Hepatic stellate cell (primary cell): ENCODE measurements at regions not wholly inside any gene's neighbourhood (a gene's known extent, or its start where the extent isn't known, plus 50 kb on each side); places are given as distances from the start of the nearest gene placed in this dataset.
"Not testable (repeated sequence)": the region's sequence is repeated elsewhere in the genome, so short reads cannot be mapped to it uniquely, and the experiment has no call there.

ENCODE experiments used
- DNase-seq: peaks from one replicate; pipeline ENCODE4 v3.0.0; 2011; ENCODE audit warnings: low spot score

DNA sequence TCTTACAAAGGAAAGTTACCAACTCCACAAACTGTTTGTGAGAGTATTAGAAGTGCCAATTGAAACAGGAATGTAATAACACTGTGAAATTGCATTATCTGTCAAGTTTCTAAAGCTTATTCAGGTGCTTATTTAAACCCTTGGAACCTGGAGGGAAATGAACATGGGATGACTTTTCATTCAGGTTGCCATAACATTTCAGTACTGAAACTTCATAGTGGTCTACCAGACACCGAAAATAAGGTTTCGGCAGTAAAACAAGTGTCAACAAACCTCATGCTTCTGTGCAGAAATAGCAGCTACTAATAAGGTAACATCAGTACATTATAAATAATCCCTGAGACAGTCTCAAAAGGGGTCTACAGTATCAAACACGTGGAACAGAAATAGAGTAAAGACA lies 890.7 kb upstream of the INTU start:
- DNase-seq: no peak

DNA sequence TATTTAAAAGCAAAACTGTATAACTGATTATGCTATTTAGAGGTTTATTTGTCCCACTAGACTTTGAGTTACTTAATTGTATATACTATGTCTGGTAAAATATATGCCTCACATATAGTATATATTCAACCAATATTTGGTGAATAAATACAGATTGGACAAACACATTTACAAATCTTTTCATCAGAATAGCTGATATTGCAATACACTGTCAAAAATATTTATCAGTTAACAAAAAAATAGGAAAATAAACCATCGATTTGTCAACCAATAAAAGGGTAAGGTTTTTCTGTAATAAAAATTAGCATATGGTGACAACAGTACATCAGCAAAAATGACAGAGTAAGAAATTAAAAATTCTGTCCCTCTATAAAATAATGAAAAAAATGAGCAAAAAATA lies 889.9 kb upstream of the INTU start:
- DNase-seq: no peak

DNA sequence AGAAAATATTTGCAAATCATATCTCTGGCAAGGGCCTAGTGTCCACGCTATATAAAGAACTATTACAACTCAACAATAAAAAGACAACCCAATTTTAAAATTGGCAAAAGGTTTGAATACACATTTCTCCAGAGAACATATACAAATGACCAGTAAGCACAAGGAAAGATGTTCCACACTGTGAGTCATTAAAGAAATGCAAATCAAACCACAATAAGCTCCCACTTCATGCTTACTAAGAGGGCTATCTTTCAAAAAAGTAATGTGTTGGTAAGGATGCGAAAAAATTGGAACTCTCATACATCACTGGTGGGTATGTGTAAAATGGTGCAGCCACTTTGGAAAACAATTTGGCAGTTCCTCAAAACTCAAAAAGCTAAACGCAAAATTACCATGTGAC lies 884.0 kb upstream of the INTU start:
- no peak for DNase-seq

- no peak for DNase-seq
Measured at GRCh38 chr4:126750723-126751122, 882.0 kb upstream of the INTU start.

GRCh38 chr4:126752126-126752525 lies 880.6 kb upstream of the INTU start:
- no peak for DNase-seq

DNA sequence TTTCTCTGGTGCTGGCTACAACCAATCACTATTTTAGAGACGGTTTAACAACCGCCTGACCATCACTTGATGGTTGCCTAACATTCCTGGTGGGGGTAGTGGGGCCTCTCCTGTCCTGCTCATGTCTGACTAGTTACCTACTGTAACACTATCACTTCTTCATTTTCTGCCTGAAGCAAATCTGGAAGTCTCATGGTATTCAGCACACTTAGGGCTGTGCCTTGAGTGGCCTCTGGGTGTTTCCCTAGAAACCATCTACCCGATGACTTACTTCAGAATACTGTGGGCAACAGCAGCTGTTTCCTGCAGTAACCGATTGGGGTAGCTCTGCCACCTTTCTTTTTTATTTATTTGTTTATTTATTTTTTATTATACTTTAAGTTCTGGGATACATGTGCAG lies 880.1 kb upstream of the INTU start:
- DNase-seq: no peak

DNA sequence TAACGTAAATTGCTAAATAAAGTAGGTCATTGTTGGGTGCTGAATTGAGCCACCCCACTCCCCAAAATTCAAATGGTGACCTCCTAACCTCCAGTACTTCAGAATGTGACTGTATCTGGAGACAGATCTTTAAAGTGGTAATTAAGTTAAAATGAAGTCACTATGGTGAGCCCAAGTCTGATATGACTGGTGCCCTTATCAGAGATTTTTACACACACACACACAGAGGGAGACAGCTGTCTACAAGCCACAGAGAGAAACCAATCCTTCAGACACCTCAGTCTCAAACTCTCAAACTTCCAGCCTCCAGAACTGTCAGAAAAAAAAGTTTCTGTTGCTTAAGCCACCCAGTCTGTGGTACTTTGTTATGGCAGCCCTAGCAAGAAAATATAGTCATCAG lies 879.2 kb upstream of the INTU start:
- no peak for DNase-seq

- DNase-seq: no peak
Measured at GRCh38 chr4:126755506-126755905, 877.3 kb upstream of the INTU start.

DNA sequence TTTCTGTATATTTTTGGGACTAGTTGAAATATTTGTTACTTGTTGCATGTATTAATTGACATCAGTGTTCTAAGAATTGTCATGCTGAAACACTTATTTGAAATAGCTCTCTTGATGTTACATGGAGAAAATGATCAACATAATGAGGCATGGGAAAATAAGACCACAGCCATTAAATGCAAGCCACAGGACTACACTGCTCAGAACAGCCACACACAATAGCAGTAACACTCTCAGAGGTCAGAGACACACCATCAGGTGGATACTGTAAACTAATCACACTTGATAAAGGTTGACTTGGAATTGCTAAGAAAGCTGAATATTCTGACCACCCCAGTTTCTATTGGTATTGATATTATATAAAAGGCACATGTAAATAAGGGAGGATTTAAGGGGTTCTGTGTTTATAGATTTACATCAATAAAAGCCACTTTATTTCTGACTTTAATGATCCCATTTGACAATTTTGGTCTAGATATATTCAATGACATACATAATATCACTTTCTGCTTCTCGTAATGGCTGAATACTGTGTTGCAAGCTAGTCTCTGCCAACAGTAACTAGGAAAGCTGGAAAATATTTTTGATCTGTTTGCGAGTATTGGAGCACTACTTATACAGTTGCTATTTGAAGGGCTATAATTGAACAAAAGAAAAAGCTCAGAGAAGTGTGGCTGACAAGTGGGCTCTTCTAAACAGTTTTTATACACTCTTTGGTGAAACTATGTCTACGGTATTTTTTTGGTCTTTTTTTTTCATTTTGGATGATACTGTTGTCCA lies 876.5 kb upstream of the INTU start:
- no peak for DNase-seq

- no peak for DNase-seq
Measured at GRCh38 chr4:126757219-126757618, 875.5 kb upstream of the INTU start.

GRCh38 chr4:126758493-126758892 lies 874.3 kb upstream of the INTU start:
- DNase-seq: no peak

DNA sequence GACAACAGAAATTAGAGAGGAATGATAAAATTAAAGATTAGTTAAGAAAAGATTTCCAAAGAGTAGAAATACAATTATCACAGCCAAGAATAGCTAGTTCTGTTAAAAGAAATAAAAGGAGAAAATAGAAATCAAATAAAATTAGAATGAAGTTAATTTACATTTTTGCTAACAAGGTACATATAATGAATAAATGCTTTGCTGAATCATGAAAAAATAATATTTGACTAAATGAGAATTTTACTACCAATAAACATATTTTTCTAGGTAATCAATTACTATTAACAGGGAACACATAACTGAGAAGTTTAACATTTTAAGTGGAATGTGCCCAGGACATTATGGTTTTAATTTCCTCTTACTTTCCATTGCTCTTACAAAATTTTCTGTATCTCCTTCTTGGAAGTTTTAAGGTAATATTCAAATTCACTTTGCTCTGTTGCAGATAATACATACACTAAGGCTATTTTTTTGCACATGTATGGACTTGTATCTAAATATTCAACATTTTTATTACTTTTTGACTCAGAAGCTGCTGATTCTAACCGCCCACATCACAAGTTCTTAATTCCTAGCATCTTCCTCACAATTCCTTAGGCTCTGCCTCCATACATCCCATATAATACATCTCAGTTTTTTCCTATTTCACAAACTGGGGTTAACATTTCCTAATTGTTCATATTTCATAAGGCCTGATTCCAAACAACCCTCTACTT lies 870.7 kb upstream of the INTU start:
- no peak for DNase-seq

GRCh38 chr4:126762663-126763247 lies 870.0 kb upstream of the INTU start:
- DNase-seq: no peak

DNA sequence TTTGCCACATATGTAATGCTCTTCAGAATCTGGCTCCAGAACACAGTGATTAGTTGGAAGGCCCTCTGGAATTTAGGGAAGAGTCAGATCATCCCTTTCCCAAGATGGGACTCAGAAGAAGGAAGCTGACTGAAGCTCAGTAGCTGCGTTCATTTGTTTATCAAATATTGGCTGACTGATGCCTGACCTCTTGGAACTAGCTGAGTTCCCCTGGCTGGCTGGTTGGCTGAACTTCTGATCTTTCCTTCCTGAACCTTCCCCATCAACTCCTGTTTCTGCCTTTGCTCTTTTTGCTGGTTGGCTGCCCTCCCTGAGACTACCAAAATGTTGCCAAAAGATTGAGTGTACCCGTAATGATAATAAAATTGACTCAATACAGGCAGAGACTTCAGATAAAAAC lies 866.5 kb upstream of the INTU start:
- DNase-seq: no peak

GRCh38 chr4:126768338-126768737 lies 864.4 kb upstream of the INTU start:
- no peak for DNase-seq

DNA sequence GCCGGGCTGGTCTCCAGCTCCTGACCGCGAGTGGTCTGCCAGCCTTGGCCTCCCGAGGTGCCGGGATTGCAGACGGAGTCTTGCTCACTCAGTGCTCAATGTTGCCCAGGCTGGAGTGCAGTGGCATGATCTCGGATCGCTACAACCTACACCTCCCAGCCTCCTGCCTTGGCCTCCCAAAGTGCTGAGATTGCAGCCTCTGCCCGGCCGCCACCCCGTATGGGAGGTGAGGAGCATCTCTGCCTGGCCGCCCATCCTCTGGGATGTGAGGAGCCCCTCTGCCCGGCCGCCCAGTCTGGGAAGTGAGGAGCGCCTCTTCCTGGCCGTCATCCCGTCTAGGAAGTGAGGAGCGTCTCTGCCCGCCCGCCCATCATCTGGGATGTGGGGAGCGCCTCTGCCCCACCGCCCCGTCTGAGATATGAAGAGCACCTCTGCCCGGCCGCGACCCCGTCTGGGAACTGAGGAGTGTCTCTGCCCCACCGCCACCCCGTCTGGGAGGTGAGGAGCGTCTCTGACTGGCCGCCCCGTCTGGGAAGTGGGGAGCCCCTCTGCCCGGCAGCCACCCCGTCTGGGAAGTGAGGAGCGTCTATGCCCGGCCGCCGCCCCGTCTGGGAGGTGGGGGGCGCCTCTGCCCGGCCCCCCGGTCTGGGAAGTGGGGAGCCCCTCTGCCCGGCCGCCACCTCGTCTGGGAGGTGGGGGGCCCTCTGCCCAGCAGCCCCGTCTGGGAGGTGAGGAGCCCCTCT lies 861.8 kb upstream of the INTU start:
- not testable (repeated sequence) for DNase-seq

DNA sequence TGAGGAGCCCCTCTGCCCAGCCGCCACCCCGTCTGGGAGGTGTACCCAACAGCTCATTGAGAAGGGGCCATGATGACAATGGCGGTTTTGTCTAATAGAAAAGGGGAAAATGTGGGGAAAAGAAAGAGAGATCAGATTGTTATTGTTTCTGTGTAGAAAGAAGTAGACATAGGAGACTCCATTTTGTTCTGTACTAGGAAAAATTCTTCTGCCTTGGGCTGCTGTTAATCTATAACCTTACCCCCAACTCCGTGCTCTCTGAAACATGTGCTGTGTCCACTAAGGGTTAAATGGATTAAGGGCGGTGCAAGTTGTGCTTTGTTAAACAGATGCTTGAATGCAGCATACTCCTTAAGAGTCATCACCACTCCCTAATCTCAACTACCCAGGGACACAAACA lies 861.1 kb upstream of the INTU start:
- DNase-seq: not testable (repeated sequence)

GRCh38 chr4:126772662-126773061 lies 860.1 kb upstream of the INTU start:
- no peak for DNase-seq

- DNase-seq: no peak
Measured at GRCh38 chr4:126775485-126776106, 857.2 kb upstream of the INTU start.

- no peak for DNase-seq
Measured at GRCh38 chr4:126776361-126776760, 856.4 kb upstream of the INTU start.

DNA sequence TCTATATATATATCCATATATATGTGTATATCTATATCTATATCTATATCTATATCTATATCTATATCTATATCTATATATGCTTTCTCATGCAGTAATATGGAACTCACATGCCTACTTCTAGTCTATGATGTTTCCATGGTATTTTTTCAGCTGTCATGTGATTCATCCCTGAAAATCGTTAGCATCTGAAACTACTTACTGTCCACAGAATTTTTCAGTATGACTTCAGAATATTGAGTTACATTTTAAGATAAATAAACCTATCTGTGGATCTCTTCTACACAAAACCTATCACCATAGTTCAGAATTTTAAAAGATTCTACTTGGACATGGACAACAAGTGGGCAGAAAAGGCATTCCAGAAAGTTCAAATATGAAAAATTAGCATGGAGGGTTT lies 855.1 kb upstream of the INTU start:
- peak; percentile 31 for DNase-seq

- no peak for DNase-seq
Measured at GRCh38 chr4:126778348-126778747, 854.4 kb upstream of the INTU start.
